HG02798 (cell line): ENCODE measurements at regions not wholly inside any gene's neighbourhood (a gene's known extent, or its start where the extent isn't known, plus 50 kb on each side); places are given as distances from the start of the nearest gene placed in this dataset.

ENCODE experiments used
- ATAC-seq: cut with Tn5 transposase; IDR thresholded peaks from one replicate; pipeline ENCODE4 v1.9.1; 2021; ENCODE audit warnings: mild to moderate bottlenecking; ENCODE audit not compliant: unreplicated experiment, poor library complexity

- no peak for ATAC-seq
Observed at GRCh38 chr3:188077160-188077799, 76.7 kb upstream of the LPP start.

GRCh38 chr3:188080091-188080490, 73.9 kb upstream of the LPP start:
- no peak for ATAC-seq

- no peak for ATAC-seq
Observed at GRCh38 chr3:188082031-188082430, 71.9 kb upstream of the LPP start.

- ATAC-seq = no peak
Observed at GRCh38 chr3:188082450-188082849, 71.5 kb upstream of the LPP start.

GRCh38 chr3:188083011-188083410, 70.9 kb upstream of the LPP start:
- no peak for ATAC-seq

- ATAC-seq = no peak
Observed at GRCh38 chr3:188084752-188085583, 69.0 kb upstream of the LPP start.

- ATAC-seq = no peak
Observed at GRCh38 chr3:188085584-188086560, 68.1 kb upstream of the LPP start.

- no peak for ATAC-seq
Observed at GRCh38 chr3:188088948-188089685, 64.8 kb upstream of the LPP start.

GRCh38 chr3:188090620-188091309, 63.2 kb upstream of the LPP start:
- ATAC-seq = no peak

GRCh38 chr3:188091746-188092145, 62.2 kb upstream of the LPP start:
- ATAC-seq = no peak

- no peak for ATAC-seq
Observed at GRCh38 chr3:188092648-188093047, 61.3 kb upstream of the LPP start.

GRCh38 chr3:188095431-188095830, 58.5 kb upstream of the LPP start:
- ATAC-seq = no peak

- no peak for ATAC-seq
Observed at GRCh38 chr3:188097791-188098190, 56.2 kb upstream of the LPP start.

GRCh38 chr3:188099907-188100306, 54.0 kb upstream of the LPP start:
- no peak for ATAC-seq

GRCh38 chr3:188102861-188103547, 51.0 kb upstream of the LPP start:
- ATAC-seq = no peak

GRCh38 chr3:188104050-188104449, 49.9 kb upstream of the LPP start:
- no peak for ATAC-seq
